K562 (cell line): ENCODE measurements at regions not wholly inside any gene's neighbourhood (a gene's known extent, or its start where the extent isn't known, plus 50 kb on each side); places are given as distances from the start of the nearest gene placed in this dataset.

ENCODE experiments used
- ARID3B ChIP-seq: fragments of 250-450 bp; sonication (Bioruptor Pico); IDR thresholded peaks from 2 replicates; pipeline ENCODE4 v1.4.0; 2020; ENCODE audit warnings: borderline replicate concordance
- ARID4B ChIP-seq: sonication (generic); formaldehyde crosslinking; IDR thresholded peaks from 2 replicates; pipeline ENCODE4 v1.8.0; 2022; ENCODE audit warnings: mild to moderate bottlenecking, missing genetic modification reagents
- BRCA1 ChIP-seq, 2 experiments: fragments of 450-650 bp in 1 of 2; sonication (generic) in 1 of 2; formaldehyde crosslinking in 1 of 2; IDR thresholded peaks; 2 replicates each; pipeline versions ENCODE4 v1.5.0 to v1.6.1; 2017 to 2020; ENCODE audit warnings: mild to moderate bottlenecking in 1 of 2, missing genetic modification reagents in 1 of 2
- FOXA3 ChIP-seq, 2 experiments: fragments of 450-650 bp in 1 of 2; sonication (generic) in 1 of 2; formaldehyde crosslinking; IDR thresholded peaks in 1 of 2; conservative IDR thresholded peaks in 1 of 2; 2 replicates each; pipeline versions ENCODE4 v1.4.0 to v1.8.0; 2020 to 2022; ENCODE audit warnings: mild to moderate bottlenecking in 2 of 2, missing genetic modification reagents in 1 of 2
- HDAC8 ChIP-seq: fragments of 450-650 bp; IDR thresholded peaks from 2 replicates; pipeline ENCODE4 v1.6.1; 2016; ENCODE audit warnings: mild to moderate bottlenecking, missing genetic modification characterization, moderate library complexity, missing compliant biosample characterization
- JUN ChIP-seq, 2 experiments: sonication (generic) in 1 of 2; formaldehyde crosslinking in 1 of 2; IDR thresholded peaks; 2 replicates each; pipeline versions ENCODE4 v1.6.1 to v1.8.0; 2012 to 2022; ENCODE audit warnings: borderline replicate concordance in 2 of 2, mild to moderate bottlenecking in 2 of 2, improper control_type of control experiment in 1 of 2, low read depth in 1 of 2, low read length in 1 of 2, missing genetic modification reagents in 1 of 2
- MBD1 ChIP-seq: fragments of 250-450 bp; sonication (Bioruptor Pico); IDR thresholded peaks from 2 replicates; pipeline ENCODE4 v1.8.0; 2022; ENCODE audit warnings: inconsistent platforms
- NFIC ChIP-seq: fragments of 450-650 bp; IDR thresholded peaks from 2 replicates; pipeline ENCODE4 v1.6.1; 2017; ENCODE audit warnings: mild to moderate bottlenecking, inconsistent platforms
- RFX5 ChIP-seq: IDR thresholded peaks from 2 replicates; pipeline ENCODE4 v1.6.1; 2011; ENCODE audit warnings: low read depth, mild to moderate bottlenecking, improper control_type of control experiment, low read length
- SRF ChIP-seq, 2 experiments: fragments of 250-450, 450-650 bp in 1 of 2; sonication (Bioruptor Pico) in 1 of 2; sonication (generic) in 1 of 2; formaldehyde crosslinking; IDR thresholded peaks; 2 replicates each; pipeline versions ENCODE4 v1.5.0 to v1.5.1; 2020 to 2022; ENCODE audit warnings: mild to moderate bottlenecking in 1 of 2, missing genetic modification reagents in 1 of 2
- ZNF277 ChIP-seq: fragments of 250-450 bp; sonication (Bioruptor Pico); IDR thresholded peaks from 2 replicates; pipeline ENCODE4 v1.8.0; 2022; ENCODE audit warnings: inconsistent platforms, mild to moderate bottlenecking, moderate library complexity, borderline replicate concordance
- ZNF518B ChIP-seq: fragments of 250-450 bp; sonication (Bioruptor Pico); IDR thresholded peaks from 2 replicates; pipeline ENCODE4 v1.5.0; 2021; ENCODE audit warnings: mild to moderate bottlenecking, moderate library complexity
- ZNF707 ChIP-seq: fragments of 250-450 bp; sonication (Bioruptor Pico); conservative IDR thresholded peaks from 2 replicates; pipeline ENCODE4 v1.8.0; 2022; ENCODE audit warnings: inconsistent platforms, mild to moderate bottlenecking, moderate library complexity

GRCh38 chr2:64876137-64876647 is 113.0 kb upstream of the SLC1A4 start (continued):
- no peak for TF ChIP-seq ZNF277
- no peak for TF ChIP-seq MBD1 (CRISPR knock-in tag)
- no peak for TF ChIP-seq NFIC
- no peak for TF ChIP-seq HDAC8 (tag)
- no peak for TF ChIP-seq JUN (IDR thresholded peaks at IDR 0.05; ENCODE audit: borderline replicate concordance, low read depth, low read length)
- no peak for TF ChIP-seq JUN (CRISPR knock-in tag; IDR thresholded peaks at IDR 0.05; ENCODE audit: borderline replicate concordance)
- no peak for TF ChIP-seq FOXA3 (CRISPR knock-in tag; conservative IDR thresholded peaks at IDR 0.05 in 1 of 2, IDR thresholded peaks at IDR 0.05 in 1 of 2)
- no peak for TF ChIP-seq RFX5
- no peak for TF ChIP-seq ZNF518B (CRISPR knock-in tag)
- no peak for TF ChIP-seq BRCA1 (IDR thresholded peaks at IDR 0.05)
- TF ChIP-seq BRCA1 (CRISPR knock-in tag; IDR thresholded peaks at IDR 0.05): no peak
- no peak for TF ChIP-seq SRF (CRISPR knock-in tag; IDR thresholded peaks at IDR 0.05)
- TF ChIP-seq ZNF707: no peak
- TF ChIP-seq ARID3B (CRISPR knock-in tag): no peak
- no peak for TF ChIP-seq ARID4B (CRISPR knock-in tag)
